HCT116 (cell line): ENCODE measurements at regions not wholly inside any gene's neighbourhood (a gene's known extent, or its start where the extent isn't known, plus 50 kb on each side); places are given as distances from the start of the nearest gene placed in this dataset.

ENCODE experiments used
- ATAC-seq: fragments of 200-7000 bp; cut with Tn5 transposase; 2 replicates; pipeline ENCODE4 v1.9.1; 2020; ENCODE audit warnings: mild to moderate bottlenecking, moderate library complexity
- BruUV-seq: library from RNA; stranded (reverse); fragments of 400-500 nt; replicated peaks from 2 replicates; lab custom pipeline; 2021; lab: Mats Ljungman, UMichigan
- CTCF ChIA-PET: fragments of 300-600 bp; sonication (Branson Sonifier 250); formaldehyde crosslinking; loops from one replicate; lab custom pipeline; 2021; ENCODE audit warnings: antibody characterized with exemption; lab: Charles Lee
- POLR2A ChIA-PET: fragments of 300-600, 350-600 bp; sonication (Branson Sonifier 250); formaldehyde crosslinking; loops from one replicate; lab custom pipeline; 2021; ENCODE audit warnings: antibody characterized with exemption; lab: Charles Lee
- RAD21 ChIA-PET, 2 experiments: fragments of 300-600 bp; sonication (Branson Sonifier 250); formaldehyde crosslinking; loops; one replicate each; lab custom pipeline; 2023; ENCODE audit warnings: low total read pairs in 2 of 2; ENCODE audit not compliant: uncharacterized antibody in 2 of 2, unreplicated experiment in 2 of 2, low non-redundant PET in 1 of 2; lab: Charles Lee
- DNase-seq: peaks from one replicate; pipeline ENCODE4 v3.0.0-alpha.2; 2010; ENCODE audit warnings: low read depth, low spot score
- H2AFZ ChIP-seq: fragments of 200-600 bp; shearing (Covaris generic), sonication (generic); 2 replicates; pipeline ENCODE4 v1.6.1; 2017; ENCODE audit warnings: low read depth, mixed run types, mixed read lengths, antibody characterized with exemption, low read length; ENCODE audit not compliant: poor library complexity, severe bottlenecking
- H3K27ac ChIP-seq: 2 replicates; pipeline ENCODE4 v1.5.1; 2012; ENCODE audit warnings: low read depth, low read length
- H3K27me3 ChIP-seq: fragments of 200-600 bp; sonication (generic); 2 replicates; pipeline ENCODE4 v1.6.1; 2016; ENCODE audit warnings: mixed run types, low read length, mixed read lengths; ENCODE audit not compliant: insufficient read depth
- H3K36me3 ChIP-seq, 2 experiments: fragments of 200-500 bp in 1 of 2; fragments of 200-600 bp in 1 of 2; sonication (Bioruptor generic) in 1 of 2; sonication (generic) in 1 of 2; 2 replicates each; pipeline versions ENCODE4 v1.5.1 to v1.6.1; 2014 to 2016; ENCODE audit warnings: low read length in 2 of 2, inconsistent platforms in 1 of 2, mixed read lengths in 1 of 2, mixed run types in 1 of 2; ENCODE audit not compliant: insufficient read depth in 2 of 2, control insufficient read depth in 1 of 2
- H3K4me1 ChIP-seq, 2 experiments: fragments of 200-600 bp in 1 of 2; sonication (generic) in 1 of 2; 2 replicates each; pipeline versions ENCODE4 v1.5.1 to v1.6.1; 2012 to 2017; ENCODE audit warnings: low read length in 2 of 2, inconsistent platforms in 1 of 2, mild to moderate bottlenecking in 1 of 2, mixed read lengths in 1 of 2, mixed run types in 1 of 2, moderate library complexity in 1 of 2; ENCODE audit not compliant: insufficient read depth in 2 of 2, control insufficient read depth in 1 of 2
- H3K4me2 ChIP-seq: fragments of 200-600 bp; sonication (generic); 2 replicates; pipeline ENCODE4 v1.6.1; 2017; ENCODE audit warnings: mixed run types, low read length, mixed read lengths
- H3K4me3 ChIP-seq, 2 experiments: fragments of 200-600 bp in 1 of 2; sonication (generic) in 1 of 2; replicated peaks in 1 of 2; 2 replicates each; pipeline ENCODE4 v1.5.1; 2011 to 2016; ENCODE audit warnings: low read length in 2 of 2, control low read depth in 1 of 2, low read depth in 1 of 2, mild to moderate bottlenecking in 1 of 2, mixed read lengths in 1 of 2, mixed run types in 1 of 2
- H3K79me2 ChIP-seq: fragments of 200-600 bp; sonication (generic); 2 replicates; pipeline ENCODE4 v1.6.1; 2017; ENCODE audit warnings: mild to moderate bottlenecking, mixed run types, low read length, moderate library complexity, mixed read lengths; ENCODE audit not compliant: insufficient read depth
- H3K9ac ChIP-seq: fragments of 200-600 bp; sonication (generic); 2 replicates; pipeline ENCODE4 v1.6.1; 2016; ENCODE audit warnings: low read length, mixed read lengths
- H3K9me2 ChIP-seq: fragments of 200-600 bp; sonication (generic), shearing (Covaris generic); 2 replicates; pipeline ENCODE4 v1.6.1; 2017; ENCODE audit warnings: mixed run types, mild to moderate bottlenecking, moderate library complexity; ENCODE audit not compliant: insufficient read depth
- H3K9me3 ChIP-seq, 2 experiments: fragments of 200-500 bp in 1 of 2; fragments of 200-600 bp in 1 of 2; sonication (Bioruptor generic) in 1 of 2; sonication (generic) in 1 of 2; 2 replicates each; pipeline ENCODE4 v1.6.1; 2014 to 2017; ENCODE audit warnings: low read length in 2 of 2, mixed read lengths in 2 of 2, inconsistent platforms in 1 of 2, low read depth in 1 of 2, mild to moderate bottlenecking in 1 of 2, mixed run types in 1 of 2, moderate library complexity in 1 of 2; ENCODE audit not compliant: control insufficient read depth in 1 of 2, insufficient read depth in 1 of 2
- H4K20me1 ChIP-seq: fragments of 200-600 bp; sonication (generic), shearing (Covaris generic); 2 replicates; pipeline ENCODE4 v1.6.1; 2017; ENCODE audit warnings: mixed run types, mild to moderate bottlenecking, moderate library complexity; ENCODE audit not compliant: insufficient read depth
- ATF3 ChIP-seq: IDR thresholded peaks from 2 replicates; pipeline ENCODE4 v1.6.1; 2012
- CBX3 ChIP-seq: IDR thresholded peaks from 2 replicates; pipeline ENCODE4 v1.6.1; 2012; ENCODE audit warnings: low read depth
- CTCF ChIP-seq, 3 experiments: fragments of 200-600 bp in 1 of 3; sonication (generic) in 1 of 3; IDR thresholded peaks in 2 of 3; conservative IDR thresholded peaks in 1 of 3; 2 replicates each; pipeline ENCODE4 v1.5.1; 2012 to 2017; ENCODE audit warnings: low read depth in 2 of 3, low read length in 2 of 3, antibody characterized with exemption in 1 of 3, borderline replicate concordance in 1 of 3, control low read depth in 1 of 3, mild to moderate bottlenecking in 1 of 3, mixed read lengths in 1 of 3, mixed run types in 1 of 3, moderate library complexity in 1 of 3; ENCODE audit not compliant: insufficient read depth in 1 of 3
- EGR1 ChIP-seq: IDR thresholded peaks from 2 replicates; pipeline ENCODE4 v1.6.1; 2012; ENCODE audit warnings: low read depth
- ELF1 ChIP-seq: IDR thresholded peaks from 2 replicates; pipeline ENCODE4 v1.6.1; 2012; ENCODE audit warnings: low read depth, borderline replicate concordance
- EZH2 ChIP-seq: fragments of 200-600 bp; sonication (generic); IDR thresholded peaks from 2 replicates; pipeline ENCODE4 v1.6.1; 2017; ENCODE audit warnings: antibody characterized with exemption, mixed run types
- EZH2phosphoT487 ChIP-seq: fragments of 200-600 bp; IDR thresholded peaks from 2 replicates; pipeline ENCODE4 v1.6.1; 2018; ENCODE audit warnings: antibody characterized with exemption, borderline replicate concordance
- FOSL1 ChIP-seq: IDR thresholded peaks from 2 replicates; pipeline ENCODE4 v1.6.1; 2012; ENCODE audit warnings: low read depth
- JUND ChIP-seq: IDR thresholded peaks from 2 replicates; pipeline ENCODE4 v1.6.1; 2012
- MAX ChIP-seq: IDR thresholded peaks from 2 replicates; pipeline ENCODE4 v1.6.1; 2012
- POLR2A ChIP-seq: IDR thresholded peaks from 2 replicates; pipeline ENCODE4 v1.7.0; 2011; ENCODE audit warnings: borderline replicate concordance; ENCODE audit not compliant: insufficient read depth, insufficient read length; ENCODE audit errors: extremely low read depth
- POLR2AphosphoS5 ChIP-seq: IDR thresholded peaks from 2 replicates; pipeline ENCODE4 v1.6.1; 2011; ENCODE audit warnings: mild to moderate bottlenecking, low read depth, low read length, moderate library complexity
- RAD21 ChIP-seq: IDR thresholded peaks from 2 replicates; pipeline ENCODE4 v1.6.1; 2012; ENCODE audit warnings: low read depth, mild to moderate bottlenecking
- REST ChIP-seq: IDR thresholded peaks from 2 replicates; pipeline ENCODE4 v1.6.1; 2012; ENCODE audit warnings: low read depth
- SP1 ChIP-seq: IDR thresholded peaks from 2 replicates; pipeline ENCODE4 v1.6.1; 2012; ENCODE audit warnings: low read depth
- SRF ChIP-seq: IDR thresholded peaks from 2 replicates; pipeline ENCODE4 v1.6.1; 2012; ENCODE audit warnings: low read depth
- TCF7L2 ChIP-seq: IDR thresholded peaks from 2 replicates; pipeline ENCODE4 v1.7.0; 2011; ENCODE audit warnings: borderline replicate concordance, inconsistent platforms; ENCODE audit not compliant: insufficient read depth, insufficient read length; ENCODE audit errors: extremely low read depth
- ZBTB33 ChIP-seq: IDR thresholded peaks from 2 replicates; pipeline ENCODE4 v1.6.1; 2011; ENCODE audit warnings: mild to moderate bottlenecking, low read length, moderate library complexity; ENCODE audit not compliant: insufficient replicate concordance; ENCODE audit errors: extremely low read depth
- ZNF274 ChIP-seq: fragments of 200-500 bp; sonication (Bioruptor generic); IDR thresholded peaks from 2 replicates; pipeline ENCODE4 v1.6.1; 2014; ENCODE audit warnings: mild to moderate bottlenecking, low read depth, low read length, inconsistent platforms
- intact Hi-C: fragments of 100-400 bp; cut with micrococcal nuclease; formaldehyde crosslinking; loops from 2 replicates; pipeline ENCODE4 v1.10.0; 2022

- Histone ChIP-seq H3K4me2 (no peak overlapping the region), H3K27ac (no peak overlapping the region)
- TF ChIP-seq MAX (no peak), EZH2phosphoT487 (no peak), SP1 (no peak), ATF3 (no peak), CTCF (IDR thresholded peaks at IDR 0.05 in 2 of 3, conservative IDR thresholded peaks at IDR 0.05 in 1 of 3; ENCODE audit: borderline replicate concordance in 1 of 3, insufficient read depth in 1 of 3, low read depth in 2 of 3, low read length in 2 of 3) (no peak), TCF7L2 (no peak), SRF (no peak), EGR1 (no peak), ZNF274 (no peak), ZBTB33 (no peak), CBX3 (no peak), ELF1 (no peak), EZH2 (no peak), FOSL1 (no peak), REST (no peak), POLR2A (no peak), POLR2AphosphoS5 (no peak), RAD21 (no peak), JUND (no peak)
- TF ChIP-seq, all 23 proteins: peak for 0
- ChIA-PET RAD21 (no interaction called here), POLR2A (no interaction called here), CTCF (no interaction called here)
- intact Hi-C loops: no loop called here
- no peak overlapping the region for H3K9ac ChIP-seq
- H3K36me3 ChIP-seq: no peaks in the 10 kb centered on the region
- H3K79me2 ChIP-seq: no peaks in the 10 kb centered on the region
- ATAC-seq: no peak
- BruUV-seq: no TSS peak
- H3K27me3 ChIP-seq: no peaks in the 10 kb centered on the region
- H4K20me1 ChIP-seq: no peaks in the 10 kb centered on the region
- H3K9me2 ChIP-seq: no peaks in the 10 kb centered on the region
- no peak overlapping the region for H2AFZ ChIP-seq
- DNase-seq: no peak
- no peaks in the 10 kb centered on the region for H3K4me1 ChIP-seq
- peaks cover 4 to 17% of the 10 kb centered on the region in 2 experiments; a peak in 2 of 4 replicates for H3K9me3 ChIP-seq
- H3K4me3 ChIP-seq: no peak overlapping the region
These were observed 127.0 kb upstream of the CDH4 start for GRCh38 chr20:61125076-61125475.
